MCF 10A (cell line): ENCODE measurements at regions not wholly inside any gene's neighbourhood (a gene's known extent, or its start where the extent isn't known, plus 50 kb on each side); places are given as distances from the start of the nearest gene placed in this dataset.

ENCODE experiments used
- BruUV-seq: library from RNA; stranded (reverse); fragments of 400-500 nt; replicated peaks from 2 replicates; lab custom pipeline; 2021; lab: Mats Ljungman, UMichigan
- CTCF ChIA-PET: fragments of 300-600 bp; sonication (Branson Sonifier 250); formaldehyde crosslinking; extraction: SDS; loops from one replicate; lab custom pipeline; 2021; ENCODE audit warnings: antibody characterized with exemption, inconsistent platforms; lab: Yijun Ruan, JAX
- POLR2A ChIA-PET: fragments of 300-600, 350-650 bp; sonication (Branson Sonifier 250); formaldehyde crosslinking; extraction: SDS; loops from one replicate; lab custom pipeline; 2020; ENCODE audit warnings: antibody characterized with exemption, inconsistent platforms; lab: Yijun Ruan, JAX
- DNase-seq: peaks from one replicate; pipeline ENCODE4 v3.0.0-alpha.2; 2018; ENCODE audit not compliant: unreplicated experiment
- H3K27ac Mint-ChIP-seq: one replicate; pipeline ENCODE4 v1.8.0; 2022; ENCODE audit warnings: mild to moderate bottlenecking, low read depth, mixed read lengths; ENCODE audit not compliant: unreplicated experiment
- H3K27me3 Mint-ChIP-seq: one replicate; pipeline ENCODE4 v1.8.0; 2022; ENCODE audit warnings: mixed read lengths; ENCODE audit not compliant: insufficient read depth, unreplicated experiment
- H3K36me3 Mint-ChIP-seq: one replicate; pipeline ENCODE4 v1.8.0; 2022; ENCODE audit warnings: mild to moderate bottlenecking, moderate library complexity, mixed read lengths; ENCODE audit not compliant: insufficient read depth, unreplicated experiment
- H3K4me1 Mint-ChIP-seq: one replicate; pipeline ENCODE4 v1.8.0; 2022; ENCODE audit warnings: mixed read lengths; ENCODE audit not compliant: insufficient read depth, unreplicated experiment
- H3K4me3 Mint-ChIP-seq: one replicate; pipeline ENCODE4 v1.8.0; 2022; ENCODE audit warnings: mild to moderate bottlenecking, moderate library complexity, mixed read lengths; ENCODE audit not compliant: unreplicated experiment
- H3K9me3 Mint-ChIP-seq: one replicate; pipeline ENCODE4 v1.8.0; 2022; ENCODE audit warnings: mixed read lengths; ENCODE audit not compliant: unreplicated experiment
- intact Hi-C: fragments of 100-400 bp; cut with micrococcal nuclease; formaldehyde crosslinking; loops from 2 replicates; pipeline ENCODE4 v1.14.1; 2022
- TF ChIP-seq, protein P1 (sequence below): fragments of 200-600 bp; IDR thresholded peaks from one replicate; pipeline ENCODE4 v1.8.0; 2022; ENCODE audit warnings: antibody characterized with exemption, mild to moderate bottlenecking; ENCODE audit not compliant: unreplicated experiment

DNA sequence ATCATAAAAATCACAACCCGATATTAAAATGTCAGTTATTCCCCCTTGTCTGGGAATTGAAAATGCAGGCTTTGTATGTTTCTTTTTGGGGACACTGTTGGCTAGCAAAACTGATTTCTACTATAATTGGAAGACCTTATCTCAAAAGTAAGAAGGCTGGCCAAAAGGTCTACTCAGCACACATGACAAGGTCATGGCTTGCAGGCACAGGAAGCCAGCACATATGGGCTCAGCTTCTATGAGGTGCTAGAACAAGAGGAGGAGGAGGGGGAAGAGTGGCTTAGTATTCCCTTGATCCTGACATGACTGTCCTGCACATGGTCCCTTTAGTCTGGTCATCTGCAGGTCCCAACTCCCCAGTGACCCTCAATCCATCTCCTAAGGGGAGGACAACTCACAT is 681.2 kb downstream of the SQOR start:
- intact Hi-C loops = loop anchor here (10.0 kb wide), 1 partner anchor 339 kb away; no protein-coding TSS in a partner anchor
- H3K4me1 Mint-ChIP-seq = no peaks in the 10 kb centered on the region
- H3K9me3 Mint-ChIP-seq = no peaks in the 10 kb centered on the region
- H3K27ac Mint-ChIP-seq = no peak overlapping the region
- POLR2A ChIA-PET = no interaction called here
- CTCF ChIA-PET = interaction anchor here (0.9 kb wide), 1 partner anchor 187 kb away, joined by 4 read pairs; no protein-coding TSS in a partner anchor
- no peaks in the 10 kb centered on the region for H3K27me3 Mint-ChIP-seq
- no peaks in the 10 kb centered on the region for H3K36me3 Mint-ChIP-seq
- DNase-seq = no peak
- no peak overlapping the region for H3K4me3 Mint-ChIP-seq
- TF ChIP-seq, protein P1, sequence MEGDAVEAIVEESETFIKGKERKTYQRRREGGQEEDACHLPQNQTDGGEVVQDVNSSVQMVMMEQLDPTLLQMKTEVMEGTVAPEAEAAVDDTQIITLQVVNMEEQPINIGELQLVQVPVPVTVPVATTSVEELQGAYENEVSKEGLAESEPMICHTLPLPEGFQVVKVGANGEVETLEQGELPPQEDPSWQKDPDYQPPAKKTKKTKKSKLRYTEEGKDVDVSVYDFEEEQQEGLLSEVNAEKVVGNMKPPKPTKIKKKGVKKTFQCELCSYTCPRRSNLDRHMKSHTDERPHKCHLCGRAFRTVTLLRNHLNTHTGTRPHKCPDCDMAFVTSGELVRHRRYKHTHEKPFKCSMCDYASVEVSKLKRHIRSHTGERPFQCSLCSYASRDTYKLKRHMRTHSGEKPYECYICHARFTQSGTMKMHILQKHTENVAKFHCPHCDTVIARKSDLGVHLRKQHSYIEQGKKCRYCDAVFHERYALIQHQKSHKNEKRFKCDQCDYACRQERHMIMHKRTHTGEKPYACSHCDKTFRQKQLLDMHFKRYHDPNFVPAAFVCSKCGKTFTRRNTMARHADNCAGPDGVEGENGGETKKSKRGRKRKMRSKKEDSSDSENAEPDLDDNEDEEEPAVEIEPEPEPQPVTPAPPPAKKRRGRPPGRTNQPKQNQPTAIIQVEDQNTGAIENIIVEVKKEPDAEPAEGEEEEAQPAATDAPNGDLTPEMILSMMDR = no peak
- no TSS peak for BruUV-seq

DNA sequence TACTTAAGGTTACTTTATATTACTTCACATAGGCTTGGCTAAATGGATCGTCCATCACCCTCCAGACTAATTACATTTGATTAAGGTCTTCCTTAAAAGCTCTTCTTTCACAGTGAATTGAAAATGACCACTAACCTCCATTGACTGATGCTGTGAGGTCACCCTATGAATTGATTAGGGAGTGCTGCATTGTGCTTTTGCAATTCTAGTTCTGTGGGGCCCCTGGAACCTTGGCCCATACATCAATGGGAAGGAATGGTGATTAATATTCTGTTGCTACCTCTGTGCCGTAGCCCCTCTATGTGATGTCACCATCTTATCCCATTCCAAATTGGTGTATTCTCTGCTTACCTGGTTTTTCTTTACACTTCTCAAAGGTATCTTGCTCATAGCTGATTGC is 682.2 kb downstream of the SQOR start:
- Mint-ChIP-seq H3K9me3 (no peaks in the 10 kb centered on the region), H3K27me3 (no peaks in the 10 kb centered on the region), H3K4me3 (no peak overlapping the region), H3K27ac (no peak overlapping the region), H3K36me3 (no peaks in the 10 kb centered on the region), H3K4me1 (no peaks in the 10 kb centered on the region)
- CTCF ChIA-PET = interaction anchor here (0.6 to 0.9 kb wide), 3 partner anchors 8 to 612 kb away, joined by 3 to 4 read pairs (median 3); no protein-coding TSS in a partner anchor
- TF ChIP-seq, protein P1 = no peak
- POLR2A ChIA-PET = interaction anchor here (0.5 to 1.1 kb wide), 2 partner anchors 20 to 842 kb away, joined by 3 read pairs; no protein-coding TSS in a partner anchor
- no TSS peak for BruUV-seq
- intact Hi-C loops = loop anchor here (10.0 kb wide), 1 partner anchor 338 kb away; no protein-coding TSS in a partner anchor
- DNase-seq = no peak

DNA sequence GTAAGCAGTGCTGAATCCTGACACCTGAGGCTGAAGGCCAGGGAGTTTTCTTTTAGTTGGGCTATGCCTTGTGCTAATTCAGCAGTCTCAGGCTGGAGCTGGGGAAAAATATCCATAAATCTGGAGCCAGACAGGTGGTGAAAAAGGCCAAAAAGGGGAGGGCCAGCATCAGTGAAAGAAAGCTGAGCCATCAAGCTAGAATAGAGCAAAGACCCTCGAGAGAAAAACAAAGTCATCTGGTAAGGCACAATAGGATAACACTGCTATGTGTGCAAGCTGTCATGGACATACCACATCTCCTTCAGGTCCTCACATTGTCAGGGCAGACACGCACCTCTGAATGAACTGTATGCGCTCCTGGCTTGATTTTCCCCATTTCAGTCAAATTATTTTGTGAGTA is 687.9 kb downstream of the SQOR start:
- no peak for DNase-seq
- Mint-ChIP-seq H3K27ac (no peak overlapping the region), H3K4me1 (no peaks in the 10 kb centered on the region), H3K9me3 (no peaks in the 10 kb centered on the region), H3K4me3 (no peak overlapping the region), H3K27me3 (no peaks in the 10 kb centered on the region), H3K36me3 (no peaks in the 10 kb centered on the region)
- POLR2A ChIA-PET = no interaction called here
- TF ChIP-seq, protein P1 = no peak
- CTCF ChIA-PET = interaction anchor here (1.0 kb wide), 1 partner anchor 11 kb away, joined by 5 read pairs; no protein-coding TSS in a partner anchor
- intact Hi-C loops = no loop called here
- no TSS peak for BruUV-seq

DNA sequence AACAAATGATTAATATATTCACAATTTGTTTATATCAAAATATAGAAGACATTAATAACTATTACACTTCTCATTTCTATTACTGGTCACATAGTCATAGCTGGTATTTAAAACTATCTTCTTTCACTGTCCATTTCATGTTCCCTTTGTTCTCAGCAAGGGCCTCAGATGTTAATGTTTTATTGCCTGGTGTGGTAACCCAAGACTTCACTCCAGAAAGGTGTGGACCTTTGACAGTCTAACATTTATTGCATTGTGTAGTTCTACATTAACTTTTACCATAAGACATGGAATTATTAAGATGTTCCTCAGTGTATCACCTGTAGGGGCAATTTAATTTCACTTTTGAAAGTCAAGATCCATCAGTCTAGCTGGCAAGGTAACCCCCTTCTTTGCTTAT is 691.3 kb downstream of the SQOR start:
- H3K4me3 Mint-ChIP-seq = no peak overlapping the region
- intact Hi-C loops = no loop called here
- DNase-seq = no peak
- TF ChIP-seq, protein P1 = no peak
- POLR2A ChIA-PET = no interaction called here
- no peaks in the 10 kb centered on the region for H3K27me3 Mint-ChIP-seq
- BruUV-seq = no TSS peak
- no peaks in the 10 kb centered on the region for H3K4me1 Mint-ChIP-seq
- no peaks in the 10 kb centered on the region for H3K36me3 Mint-ChIP-seq
- no peaks in the 10 kb centered on the region for H3K9me3 Mint-ChIP-seq
- H3K27ac Mint-ChIP-seq = no peak overlapping the region
- CTCF ChIA-PET = interaction anchor here (0.5 to 0.9 kb wide), 3 partner anchors 15 to 955 kb away, joined by 3 read pairs; no protein-coding TSS in a partner anchor
